ENCODE measurements at regions not wholly inside any gene's neighbourhood (a gene's known extent, or its start where the extent isn't known, plus 50 kb on each side); places are given as distances from the start of the nearest gene placed in this dataset.

DNA sequence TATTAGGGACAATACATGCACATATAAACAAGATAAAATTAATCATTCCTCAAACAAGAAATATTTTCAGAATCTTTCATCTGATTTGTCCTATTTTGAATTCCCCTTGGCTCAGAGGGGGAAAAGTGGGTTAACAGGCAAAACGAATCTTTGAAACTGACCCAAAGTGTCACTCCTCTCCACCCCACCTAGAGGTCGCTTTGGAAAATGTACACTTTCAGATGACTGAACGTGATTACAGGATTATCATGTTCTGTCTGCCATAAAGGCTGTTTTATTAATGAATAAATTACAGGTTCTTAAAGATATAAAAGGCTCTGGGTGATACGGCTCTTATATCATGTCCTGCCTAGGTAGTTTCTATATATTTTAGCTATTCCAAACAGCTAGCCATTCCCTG is 1735.0 kb downstream of the LRRC4C start:
- DNase-seq (ENCODE audit: low read depth in 1 of 2, low spot score in 1 of 2) (no peak), FAIRE-seq (no peak), ATAC-seq (no peak)
- TF ChIP-seq POLR2A (IDR thresholded peaks at IDR 0.05; ENCODE audit: low read length) (no peak), HOXB13 (CRISPR knock-in tag; IDR thresholded peaks at IDR 0.05; ENCODE audit: low read depth) (no peak), MAZ (IDR thresholded peaks at IDR 0.05; ENCODE audit: borderline replicate concordance, low read depth, low read length) (no peak), CBX8 (IDR thresholded peaks at IDR 0.05) (no peak), PHF8 (IDR thresholded peaks at IDR 0.05; ENCODE audit: borderline replicate concordance, low read depth) (no peak), GATA3 (IDR thresholded peaks at IDR 0.05; ENCODE audit: borderline replicate concordance) (no peak), BHLHE40 (IDR thresholded peaks at IDR 0.05; ENCODE audit: low read depth, low read length) (no peak)
- TF ChIP-seq, protein P1, sequence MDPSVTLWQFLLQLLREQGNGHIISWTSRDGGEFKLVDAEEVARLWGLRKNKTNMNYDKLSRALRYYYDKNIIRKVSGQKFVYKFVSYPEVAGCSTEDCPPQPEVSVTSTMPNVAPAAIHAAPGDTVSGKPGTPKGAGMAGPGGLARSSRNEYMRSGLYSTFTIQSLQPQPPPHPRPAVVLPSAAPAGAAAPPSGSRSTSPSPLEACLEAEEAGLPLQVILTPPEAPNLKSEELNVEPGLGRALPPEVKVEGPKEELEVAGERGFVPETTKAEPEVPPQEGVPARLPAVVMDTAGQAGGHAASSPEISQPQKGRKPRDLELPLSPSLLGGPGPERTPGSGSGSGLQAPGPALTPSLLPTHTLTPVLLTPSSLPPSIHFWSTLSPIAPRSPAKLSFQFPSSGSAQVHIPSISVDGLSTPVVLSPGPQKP (IDR thresholded peaks at IDR 0.05; ENCODE audit: low read depth, low read length) = no peak
- 9% methylated on average over 4 of the region's 4 CpGs for WGBS (ENCODE audit: missing lambda C conversion rate)
- H3K9me3 ChIP-seq = no peaks in the 10 kb centered on the region
- ChIA-PET POLR2A (no interaction called here), CTCF (no interaction called here)
- H3K4me3 ChIP-seq = no peak overlapping the region
- H3K27ac ChIP-seq = no peak overlapping the region
- H3K4me2 ChIP-seq = no peak overlapping the region
- no peaks in the 10 kb centered on the region for H3K4me1 ChIP-seq

DNA sequence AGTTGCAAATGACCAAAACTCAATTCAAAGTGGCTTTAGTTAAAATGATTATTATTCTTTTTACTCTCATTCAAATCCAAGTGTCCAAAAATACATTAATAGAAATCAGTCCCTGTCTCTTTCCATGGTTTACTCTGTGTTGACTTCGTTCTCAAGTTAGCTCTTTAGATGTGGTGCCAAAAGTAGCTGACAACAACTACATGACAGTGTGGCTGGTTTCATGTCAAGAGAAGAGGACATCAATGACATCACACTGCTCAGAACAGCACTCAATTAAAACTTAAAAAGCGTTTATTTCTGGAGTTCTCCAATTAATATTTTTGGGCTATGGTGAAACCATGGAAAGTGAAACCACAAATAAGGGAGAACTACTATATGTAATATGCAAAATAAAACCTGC is 1746.9 kb downstream of the LRRC4C start:
- Histone ChIP-seq H3K4me2 (no peak overlapping the region), H3K4me3 (no peak overlapping the region), H3K9me3 (no peaks in the 10 kb centered on the region), H3K27ac (no peak overlapping the region), H3K4me1 (no peaks in the 10 kb centered on the region)
- DNase-seq (ENCODE audit: low read depth in 1 of 2, low spot score in 1 of 2) (no peak), ATAC-seq (no peak), FAIRE-seq (no peak)
- WGBS (ENCODE audit: missing lambda C conversion rate) = 2% methylated on average over 2 of the region's 2 CpGs
- TF ChIP-seq SMC3 (IDR thresholded peaks at IDR 0.05) (no peak), HOXB5 (CRISPR knock-in tag; IDR thresholded peaks at IDR 0.05) (no peak), CBX2 (IDR thresholded peaks at IDR 0.05; ENCODE audit: borderline replicate concordance, low read depth) (no peak)
- TF ChIP-seq, protein P2, sequence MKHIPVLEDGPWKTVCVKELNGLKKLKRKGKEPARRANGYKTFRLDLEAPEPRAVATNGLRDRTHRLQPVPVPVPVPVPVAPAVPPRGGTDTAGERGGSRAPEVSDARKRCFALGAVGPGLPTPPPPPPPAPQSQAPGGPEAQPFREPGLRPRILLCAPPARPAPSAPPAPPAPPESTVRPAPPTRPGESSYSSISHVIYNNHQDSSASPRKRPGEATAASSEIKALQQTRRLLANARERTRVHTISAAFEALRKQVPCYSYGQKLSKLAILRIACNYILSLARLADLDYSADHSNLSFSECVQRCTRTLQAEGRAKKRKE (CRISPR knock-in tag; IDR thresholded peaks at IDR 0.05; ENCODE audit: low read depth) = no peak
- CTCF ChIA-PET = interaction anchor here (1.0 kb wide), 1 partner anchor 26 kb away, joined by 4 read pairs; no protein-coding TSS in a partner anchor
- POLR2A ChIA-PET = no interaction called here

DNA sequence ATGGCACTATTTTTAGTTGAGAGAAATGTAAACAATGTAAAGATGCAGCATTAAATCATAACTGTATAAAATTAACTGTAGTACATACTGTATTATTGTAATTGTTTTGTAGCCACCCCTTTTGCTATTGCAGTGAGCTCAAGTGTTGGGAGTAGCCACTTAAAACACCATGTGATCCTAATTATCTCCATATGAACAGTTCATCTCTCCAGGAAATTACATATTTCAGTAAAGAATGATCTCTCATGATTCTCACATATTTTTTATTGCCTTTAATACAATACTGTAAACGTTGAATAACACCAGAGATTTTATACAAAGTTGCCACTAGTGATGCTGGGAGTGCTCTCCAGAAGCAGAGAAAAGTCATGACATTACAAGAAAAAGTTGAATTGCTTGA is 1768.6 kb downstream of the LRRC4C start:
- WGBS (ENCODE audit: missing lambda C conversion rate) = 0% methylated on average over 1 of the region's 1 CpG
- FAIRE-seq (no peak), DNase-seq (ENCODE audit: low read depth in 1 of 2, low spot score in 1 of 2) (no peak), ATAC-seq (no peak)
- no peak for TF ChIP-seq FOSB (CRISPR knock-in tag; IDR thresholded peaks at IDR 0.05)
- POLR2A ChIA-PET = no interaction called here
- Histone ChIP-seq H3K27ac (no peak overlapping the region), H3K4me1 (no peaks in the 10 kb centered on the region), H3K9me3 (no peaks in the 10 kb centered on the region), H3K4me2 (no peak overlapping the region), H3K4me3 (no peak overlapping the region)
- CTCF ChIA-PET = no interaction called here

DNA sequence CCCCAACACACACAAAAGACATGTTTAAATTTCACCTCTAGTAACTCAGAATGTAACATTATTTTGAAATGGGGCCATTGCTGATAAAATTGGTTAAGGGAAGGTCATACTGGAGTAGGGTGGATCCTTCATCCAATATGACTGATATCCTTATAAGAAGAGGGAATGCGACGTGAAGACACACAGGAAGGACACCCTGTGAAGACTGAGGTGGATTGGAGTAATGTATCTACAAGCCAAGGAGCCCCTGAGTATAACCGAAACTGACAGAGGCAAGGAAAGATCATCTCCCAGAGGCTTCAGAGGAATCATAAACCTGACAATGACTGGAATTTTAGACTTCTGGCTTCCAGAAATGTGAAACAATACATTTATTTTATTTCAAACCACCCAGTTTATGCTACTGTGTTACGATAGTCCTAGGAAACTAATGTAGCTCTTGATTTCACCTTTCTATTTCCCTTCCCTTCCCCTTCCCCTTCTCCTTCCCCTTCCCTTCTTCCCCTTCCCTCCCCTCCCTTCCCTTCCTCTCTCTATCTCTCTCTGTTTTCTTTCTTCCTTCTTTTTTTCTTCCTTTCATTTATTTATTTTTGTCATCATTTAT is 1775.4 kb downstream of the LRRC4C start:
- FAIRE-seq (no peak), ATAC-seq (no peak), DNase-seq (ENCODE audit: low read depth in 1 of 2, low spot score in 1 of 2) (no peak)
- no peaks in the 10 kb centered on the region for H3K4me1 ChIP-seq
- CTCF ChIA-PET = no interaction called here
- H3K27ac ChIP-seq = no peak overlapping the region
- WGBS (ENCODE audit: missing lambda C conversion rate) = 10% methylated on average over 4 of the region's 4 CpGs
- 0 out of 3 replicates have a peak, but pooled peaks cover 4% of the 10 kb centered on the region for H3K9me3 ChIP-seq
- no peak overlapping the region for H3K4me2 ChIP-seq
- POLR2A ChIA-PET = no interaction called here
- no peak overlapping the region for H3K4me3 ChIP-seq
- TF ChIP-seq ZSCAN20 (CRISPR knock-in tag; IDR thresholded peaks at IDR 0.05) (no peak), CBX2 (IDR thresholded peaks at IDR 0.05; ENCODE audit: borderline replicate concordance, low read depth) (no peak)
- TF ChIP-seq, protein P3, sequence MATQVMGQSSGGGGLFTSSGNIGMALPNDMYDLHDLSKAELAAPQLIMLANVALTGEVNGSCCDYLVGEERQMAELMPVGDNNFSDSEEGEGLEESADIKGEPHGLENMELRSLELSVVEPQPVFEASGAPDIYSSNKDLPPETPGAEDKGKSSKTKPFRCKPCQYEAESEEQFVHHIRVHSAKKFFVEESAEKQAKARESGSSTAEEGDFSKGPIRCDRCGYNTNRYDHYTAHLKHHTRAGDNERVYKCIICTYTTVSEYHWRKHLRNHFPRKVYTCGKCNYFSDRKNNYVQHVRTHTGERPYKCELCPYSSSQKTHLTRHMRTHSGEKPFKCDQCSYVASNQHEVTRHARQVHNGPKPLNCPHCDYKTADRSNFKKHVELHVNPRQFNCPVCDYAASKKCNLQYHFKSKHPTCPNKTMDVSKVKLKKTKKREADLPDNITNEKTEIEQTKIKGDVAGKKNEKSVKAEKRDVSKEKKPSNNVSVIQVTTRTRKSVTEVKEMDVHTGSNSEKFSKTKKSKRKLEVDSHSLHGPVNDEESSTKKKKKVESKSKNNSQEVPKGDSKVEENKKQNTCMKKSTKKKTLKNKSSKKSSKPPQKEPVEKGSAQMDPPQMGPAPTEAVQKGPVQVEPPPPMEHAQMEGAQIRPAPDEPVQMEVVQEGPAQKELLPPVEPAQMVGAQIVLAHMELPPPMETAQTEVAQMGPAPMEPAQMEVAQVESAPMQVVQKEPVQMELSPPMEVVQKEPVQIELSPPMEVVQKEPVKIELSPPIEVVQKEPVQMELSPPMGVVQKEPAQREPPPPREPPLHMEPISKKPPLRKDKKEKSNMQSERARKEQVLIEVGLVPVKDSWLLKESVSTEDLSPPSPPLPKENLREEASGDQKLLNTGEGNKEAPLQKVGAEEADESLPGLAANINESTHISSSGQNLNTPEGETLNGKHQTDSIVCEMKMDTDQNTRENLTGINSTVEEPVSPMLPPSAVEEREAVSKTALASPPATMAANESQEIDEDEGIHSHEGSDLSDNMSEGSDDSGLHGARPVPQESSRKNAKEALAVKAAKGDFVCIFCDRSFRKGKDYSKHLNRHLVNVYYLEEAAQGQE (IDR thresholded peaks at IDR 0.05) = no peak

Measured in A549 (cell line).